Right lobe of liver (tissue), 4 donors: ENCODE measurements at regions not wholly inside any gene's neighbourhood (a gene's known extent, or its start where the extent isn't known, plus 50 kb on each side); places are given as distances from the start of the nearest gene placed in this dataset.

Experiments used
- CTCF ChIP-seq, 4 donors: fragments of 200-600 bp in 3 of 4; fragments of 450-650 bp in 1 of 4; IDR thresholded peaks; one replicate each; pipeline versions ENCODE4 v1.5.1 to v1.8.0; 2016 to 2022; ENCODE audit warnings: antibody characterized with exemption in 4 of 4, mild to moderate bottlenecking in 2 of 4
- POLR2A ChIP-seq: fragments of 450-650 bp; IDR thresholded peaks from one replicate; pipeline ENCODE4 v1.6.1; 2017; ENCODE audit warnings: antibody characterized with exemption, mild to moderate bottlenecking
- donor health status: DM: no; HTN: no; CAD: no.
- donor health status: DM: no; HTN: no; CAD: no.
- donor health status: DM: no; HTN: yes; CAD: no.

- TF ChIP-seq CTCF (IDR thresholded peaks at IDR 0.05) (no peak), POLR2A (no peak)
Observed at GRCh38 chr4:177220376-177220775, 89.3 kb upstream of the NEIL3 start.
